ENCODE measurements at regions not wholly inside any gene's neighbourhood (a gene's known extent, or its start where the extent isn't known, plus 50 kb on each side); places are given as distances from the start of the nearest gene placed in this dataset.

GRCh38 chr10:130435961-130436360 lies 299.8 kb downstream of the GLRX3 start:
- TF ChIP-seq CTCF (optimal IDR thresholded peaks at IDR 0.05 in 1 of 3, IDR thresholded peaks at IDR 0.05 in 1 of 3, conservative IDR thresholded peaks at IDR 0.05 in 1 of 3; ENCODE audit: extremely low read depth in 1 of 3, insufficient read depth in 2 of 3, low read length in 3 of 3), result no peak
- TF ChIP-seq EZH2 (IDR thresholded peaks at IDR 0.05; ENCODE audit: low read length), result no peak
